HepG2 (cell line): ENCODE measurements at regions not wholly inside any gene's neighbourhood (a gene's known extent, or its start where the extent isn't known, plus 50 kb on each side); places are given as distances from the start of the nearest gene placed in this dataset.

Experiments used
- ATAC-seq: fragments of 200-7000 bp; cut with Tn5 transposase; 3 replicates; pipeline ENCODE4 v1.9.1; 2020; ENCODE audit warnings: mild to moderate bottlenecking, moderate library complexity
- BruUV-seq: library from RNA; stranded (reverse); fragments of 400-500 nt; replicated peaks from 2 replicates; lab custom pipeline; 2021; lab: Mats Ljungman, UMichigan
- CTCF ChIA-PET: fragments of 300-600 bp; formaldehyde crosslinking; extraction: SDS; loops from one replicate; lab custom pipeline; 2021; ENCODE audit warnings: low total read pairs, inconsistent platforms, low intra/inter-chr PET ratio; lab: Yijun Ruan, JAX
- POLR2A ChIA-PET: fragments of 350-600 bp; sonication (Branson Sonifier 250); formaldehyde crosslinking; loops from one replicate; lab custom pipeline; 2020; ENCODE audit warnings: antibody characterized with exemption, inconsistent platforms; lab: Yijun Ruan, JAX
- DNase-seq: peaks from one replicate; pipeline ENCODE4 v3.0.0-alpha.2; 2015; ENCODE audit warnings: low spot score
- FAIRE-seq: peaks from 3 replicates; lab custom pipeline; 2011; peaks lifted over from hg19 to GRCh38; lab: Jason Lieb, UNC
- H2AFZ ChIP-seq: one replicate; pipeline ENCODE4 v1.6.1; 2011; ENCODE audit warnings: low read length, inconsistent platforms
- H3K27ac ChIP-seq: fragments of 300-600 bp; 3 replicates; pipeline ENCODE4 v1.8.0; 2011; ENCODE audit warnings: mixed run types, mild to moderate bottlenecking, mixed read lengths, low read length, inconsistent platforms; ENCODE audit not compliant: insufficient read depth; ENCODE audit errors: extremely low read length
- H3K27me3 ChIP-seq, 2 experiments: fragments of 200-600 bp in 1 of 2; 2 replicates in 1 of 2; 3 replicates in 1 of 2; pipeline versions ENCODE4 v1.6.0 to v1.8.0; 2011; ENCODE audit warnings: low read length in 2 of 2, mild to moderate bottlenecking in 2 of 2, moderate library complexity in 2 of 2, inconsistent platforms in 1 of 2; ENCODE audit not compliant: insufficient read depth in 2 of 2, control insufficient read depth in 1 of 2
- H3K36me3 ChIP-seq, 2 experiments: fragments of 200-600 bp in 1 of 2; replicated peaks in 1 of 2; 2 replicates in 1 of 2; 3 replicates in 1 of 2; pipeline versions ENCODE4 v1.5.1 to v1.8.0; 2011; ENCODE audit warnings: low read length in 2 of 2, inconsistent platforms in 1 of 2; ENCODE audit not compliant: insufficient read depth in 2 of 2, control insufficient read depth in 1 of 2
- H3K4me1 ChIP-seq: 2 replicates; pipeline ENCODE4 v1.5.1; 2012; ENCODE audit warnings: low read length, inconsistent platforms; ENCODE audit not compliant: insufficient read depth
- H3K4me2 ChIP-seq: 2 replicates; pipeline ENCODE4 v1.6.0; 2011; ENCODE audit warnings: low read depth, low read length, inconsistent platforms
- H3K4me3 ChIP-seq, 3 experiments: fragments of 200-600 bp in 1 of 3; sonication (generic), shearing (Covaris generic) in 1 of 3; replicated peaks in 1 of 3; 2 replicates each; pipeline ENCODE4 v1.5.1; 2011 to 2016; ENCODE audit warnings: low read length in 3 of 3, inconsistent platforms in 2 of 3, low read depth in 2 of 3, mild to moderate bottlenecking in 2 of 3, control low read depth in 1 of 3, mixed read lengths in 1 of 3; ENCODE audit not compliant: insufficient read depth in 1 of 3
- H3K79me2 ChIP-seq: one replicate; pipeline ENCODE4 v1.6.1; 2011; ENCODE audit warnings: low read length, inconsistent platforms; ENCODE audit not compliant: insufficient read depth
- H3K9ac ChIP-seq: 2 replicates; pipeline ENCODE4 v1.6.0; 2011; ENCODE audit warnings: mild to moderate bottlenecking, low read depth, low read length, inconsistent platforms; ENCODE audit not compliant: insufficient read depth
- H3K9me3 ChIP-seq: 2 replicates; pipeline ENCODE4 v1.5.1; 2012; ENCODE audit warnings: mild to moderate bottlenecking, low read length
- H4K20me1 ChIP-seq: 2 replicates; pipeline ENCODE4 v1.6.0; 2011; ENCODE audit warnings: inconsistent platforms, mild to moderate bottlenecking, low read length, moderate library complexity; ENCODE audit not compliant: insufficient read depth
- ARNTL ChIP-seq: sonication (generic); formaldehyde crosslinking; IDR thresholded peaks from 2 replicates; pipeline ENCODE4 v1.4.0; 2020; ENCODE audit warnings: mild to moderate bottlenecking, missing genetic modification reagents
- KLF16 ChIP-seq, 2 experiments: sonication (generic) in 1 of 2; formaldehyde crosslinking in 1 of 2; IDR thresholded peaks; 2 replicates each; pipeline versions ENCODE4 v1.6.1 to v1.8.0; 2016 to 2023; ENCODE audit warnings: missing genetic modification reagents in 2 of 2, missing compliant biosample characterization in 1 of 2
- MED13 ChIP-seq: sonication (generic); formaldehyde crosslinking; IDR thresholded peaks from 2 replicates; pipeline ENCODE4 v1.5.0; 2020; ENCODE audit warnings: missing genetic modification reagents
- ZNF225 ChIP-seq: sonication (generic); formaldehyde crosslinking; IDR thresholded peaks from 2 replicates; pipeline ENCODE4 v1.4.0; 2020; ENCODE audit warnings: mild to moderate bottlenecking, missing genetic modification reagents
- ZNF460 ChIP-seq: sonication (generic); formaldehyde crosslinking; IDR thresholded peaks from 2 replicates; pipeline ENCODE4 v1.5.1; 2020; ENCODE audit warnings: missing genetic modification reagents, mild to moderate bottlenecking, borderline replicate concordance
- ZNF552 ChIP-seq: sonication (generic); formaldehyde crosslinking; IDR thresholded peaks from 2 replicates; pipeline ENCODE4 v1.9.0; 2022; ENCODE audit warnings: missing genetic modification reagents, mild to moderate bottlenecking, borderline replicate concordance
- WGBS: methylation state at CpG from one replicate; pipeline ENCODE4 v1.1.6; 2017; ENCODE audit warnings: low lambda C conversion rate; 5-methylcytosine and 5-hydroxymethylcytosine counted together
- in situ Hi-C: cut with HindIII; loops from 2 replicates; pipeline ENCODE4 v1.10.0; 2017; ENCODE audit warnings: low pct_unique_long_range_greater_than_20kb; ENCODE audit not compliant: extremely low pct_ligation_motif_present
- intact Hi-C: fragments of 100-400 bp; cut with micrococcal nuclease; formaldehyde crosslinking; loops from one replicate; pipeline ENCODE4 v1.10.0; 2022; ENCODE audit not compliant: unreplicated experiment
- TF ChIP-seq, protein P1 (sequence below): IDR thresholded peaks from 2 replicates; pipeline ENCODE4 v1.4.0; 2020; ENCODE audit warnings: mild to moderate bottlenecking, missing genetic modification reagents
- TF ChIP-seq, protein P2 (sequence below): sonication (generic); formaldehyde crosslinking; IDR thresholded peaks from 2 replicates; pipeline ENCODE4 v1.5.0; 2020; ENCODE audit warnings: missing genetic modification reagents

DNA sequence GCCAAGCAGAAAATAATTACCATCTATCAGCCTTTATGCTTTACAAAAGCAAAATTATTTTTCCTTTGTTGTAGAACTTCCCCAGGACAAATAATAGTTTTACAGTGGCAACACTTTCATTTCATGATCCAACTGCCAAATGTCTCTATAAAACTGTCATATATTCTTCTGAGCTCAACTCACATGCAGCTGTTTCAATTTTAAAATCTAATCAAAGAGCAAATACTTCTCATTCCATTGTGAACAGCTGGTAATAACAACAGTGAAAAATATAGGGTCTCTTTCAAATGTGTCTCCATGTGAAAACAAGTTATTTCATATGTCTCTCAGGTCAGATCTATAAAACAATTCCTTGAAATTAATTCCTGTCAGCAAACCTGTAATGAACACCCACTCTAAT is 270.6 kb upstream of the SLC7A11 start (continued):
- TF ChIP-seq, protein P1, sequence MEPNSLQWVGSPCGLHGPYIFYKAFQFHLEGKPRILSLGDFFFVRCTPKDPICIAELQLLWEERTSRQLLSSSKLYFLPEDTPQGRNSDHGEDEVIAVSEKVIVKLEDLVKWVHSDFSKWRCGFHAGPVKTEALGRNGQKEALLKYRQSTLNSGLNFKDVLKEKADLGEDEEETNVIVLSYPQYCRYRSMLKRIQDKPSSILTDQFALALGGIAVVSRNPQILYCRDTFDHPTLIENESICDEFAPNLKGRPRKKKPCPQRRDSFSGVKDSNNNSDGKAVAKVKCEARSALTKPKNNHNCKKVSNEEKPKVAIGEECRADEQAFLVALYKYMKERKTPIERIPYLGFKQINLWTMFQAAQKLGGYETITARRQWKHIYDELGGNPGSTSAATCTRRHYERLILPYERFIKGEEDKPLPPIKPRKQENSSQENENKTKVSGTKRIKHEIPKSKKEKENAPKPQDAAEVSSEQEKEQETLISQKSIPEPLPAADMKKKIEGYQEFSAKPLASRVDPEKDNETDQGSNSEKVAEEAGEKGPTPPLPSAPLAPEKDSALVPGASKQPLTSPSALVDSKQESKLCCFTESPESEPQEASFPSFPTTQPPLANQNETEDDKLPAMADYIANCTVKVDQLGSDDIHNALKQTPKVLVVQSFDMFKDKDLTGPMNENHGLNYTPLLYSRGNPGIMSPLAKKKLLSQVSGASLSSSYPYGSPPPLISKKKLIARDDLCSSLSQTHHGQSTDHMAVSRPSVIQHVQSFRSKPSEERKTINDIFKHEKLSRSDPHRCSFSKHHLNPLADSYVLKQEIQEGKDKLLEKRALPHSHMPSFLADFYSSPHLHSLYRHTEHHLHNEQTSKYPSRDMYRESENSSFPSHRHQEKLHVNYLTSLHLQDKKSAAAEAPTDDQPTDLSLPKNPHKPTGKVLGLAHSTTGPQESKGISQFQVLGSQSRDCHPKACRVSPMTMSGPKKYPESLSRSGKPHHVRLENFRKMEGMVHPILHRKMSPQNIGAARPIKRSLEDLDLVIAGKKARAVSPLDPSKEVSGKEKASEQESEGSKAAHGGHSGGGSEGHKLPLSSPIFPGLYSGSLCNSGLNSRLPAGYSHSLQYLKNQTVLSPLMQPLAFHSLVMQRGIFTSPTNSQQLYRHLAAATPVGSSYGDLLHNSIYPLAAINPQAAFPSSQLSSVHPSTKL, result no peak
- TF ChIP-seq MED13 (CRISPR knock-in tag), result no peak
- TF ChIP-seq, all 625 proteins: peak for 0

DNA sequence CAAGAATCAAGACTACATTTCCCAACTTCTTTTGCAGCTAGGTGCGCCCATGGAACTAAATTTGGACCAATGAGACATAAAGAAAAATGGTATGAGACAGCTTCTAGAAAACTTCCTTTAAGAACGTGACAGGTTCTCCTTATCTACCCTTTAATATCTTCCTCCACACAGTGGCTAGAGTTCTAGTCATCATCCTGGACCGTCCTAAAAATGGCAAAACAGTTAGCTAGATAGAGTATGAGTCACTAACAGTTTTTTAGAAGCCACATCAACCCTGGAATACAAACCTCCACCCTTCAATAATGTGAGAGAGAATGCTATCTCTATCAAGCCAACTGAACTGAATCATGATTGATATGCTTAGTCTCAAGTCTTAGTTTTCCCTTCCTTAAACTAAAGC is 267.9 kb upstream of the SLC7A11 start:
- 9% methylated on average over 3 of the region's 3 CpGs for WGBS
- intact Hi-C loops, result no loop called here
- H3K4me1 ChIP-seq, result peaks cover 7% of the 10 kb centered on the region; the same call in 1 of the 2 replicates

More for the DNA sequence above, 267.9 kb upstream of the SLC7A11 start:
- Histone ChIP-seq H3K27ac (no peak overlapping the region), H3K4me3 (no peak overlapping the region), H4K20me1 (no peaks in the 10 kb centered on the region), H3K27me3 (no peaks in the 10 kb centered on the region), H3K9me3 (no peaks in the 10 kb centered on the region), H3K79me2 (no peaks in the 10 kb centered on the region), H3K4me2 (no peak overlapping the region), H3K9ac (no peak overlapping the region), H2AFZ (no peak overlapping the region), H3K36me3 (no peaks in the 10 kb centered on the region)
- ChIA-PET POLR2A (no interaction called here), CTCF (no interaction called here)
- BruUV-seq, result no TSS peak
- in situ Hi-C loops, result loop anchor here (25.0 kb wide), 1 partner anchor 473 kb away; no protein-coding TSS in a partner anchor
- ATAC-seq, result no peak
- no peak for DNase-seq
- no peak for FAIRE-seq
- TF ChIP-seq KLF16 (CRISPR knock-in tag; IDR thresholded peaks at IDR 0.05) (no peak), ZNF552 (CRISPR knock-in tag) (no peak), ARNTL (no peak), ZNF460 (no peak), ZNF225 (CRISPR knock-in tag) (no peak)
- TF ChIP-seq, protein P2, sequence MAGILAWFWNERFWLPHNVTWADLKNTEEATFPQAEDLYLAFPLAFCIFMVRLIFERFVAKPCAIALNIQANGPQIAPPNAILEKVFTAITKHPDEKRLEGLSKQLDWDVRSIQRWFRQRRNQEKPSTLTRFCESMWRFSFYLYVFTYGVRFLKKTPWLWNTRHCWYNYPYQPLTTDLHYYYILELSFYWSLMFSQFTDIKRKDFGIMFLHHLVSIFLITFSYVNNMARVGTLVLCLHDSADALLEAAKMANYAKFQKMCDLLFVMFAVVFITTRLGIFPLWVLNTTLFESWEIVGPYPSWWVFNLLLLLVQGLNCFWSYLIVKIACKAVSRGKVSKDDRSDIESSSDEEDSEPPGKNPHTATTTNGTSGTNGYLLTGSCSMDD, result no peak
